SK-MEL-5 (cell line): ENCODE measurements at regions not wholly inside any gene's neighbourhood (a gene's known extent, or its start where the extent isn't known, plus 50 kb on each side); places are given as distances from the start of the nearest gene placed in this dataset.
"Not testable (repeated sequence)": the region's sequence is repeated elsewhere in the genome, so short reads cannot be mapped to it uniquely, and the experiment has no call there.

Source experiments
- DNase-seq: peaks from one replicate; pipeline ENCODE4 v3.0.0-alpha.2; 2016; ENCODE audit warnings: low read depth, low spot score
- in situ Hi-C: cut with HindIII; loops from 2 replicates; pipeline ENCODE4 v1.10.0; 2016; ENCODE audit warnings: low sequenced_read_pairs, high pct_unique_total_duplicates, low pct_unique_long_range_greater_than_20kb

DNA sequence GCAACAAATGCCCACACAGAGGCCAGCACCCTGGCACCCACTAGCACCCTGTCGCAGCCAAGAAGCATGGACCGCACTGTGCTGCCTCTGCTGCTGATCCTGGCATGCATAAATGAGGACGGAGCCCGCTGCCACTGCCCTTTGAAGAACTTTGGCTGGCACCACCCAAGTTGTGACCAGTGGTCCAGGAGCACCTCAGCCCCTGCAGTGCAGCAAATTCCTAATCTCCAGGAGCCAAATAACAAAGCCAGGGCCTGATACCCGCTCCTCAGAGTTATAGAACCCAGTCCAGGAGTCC is 807.2 kb downstream of the GLUD2 start:
- no peak for DNase-seq
- in situ Hi-C loops: no loop called here

GRCh38 chrX:121858867-121859647 is 811.6 kb downstream of the GLUD2 start:
- DNase-seq: no peak
- in situ Hi-C loops: no loop called here

DNA sequence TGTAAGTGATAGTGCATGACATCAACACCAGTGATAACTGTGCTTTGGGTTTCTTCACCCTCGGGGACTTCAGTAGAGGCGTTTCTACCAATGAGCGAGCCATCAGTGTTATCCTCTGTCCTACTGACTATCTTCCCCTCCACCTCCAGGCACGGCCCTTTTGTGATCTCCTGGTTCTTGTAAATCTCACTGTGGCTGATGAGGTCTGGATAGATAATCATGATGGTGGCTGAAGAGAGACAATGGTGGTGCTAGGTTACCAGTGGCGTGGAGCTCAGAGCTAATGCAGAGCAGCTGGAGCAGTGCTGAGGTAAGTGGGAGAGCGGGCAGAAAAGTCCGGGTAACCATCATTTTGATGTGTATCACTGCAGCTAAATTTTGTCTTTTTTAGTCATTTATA is 816.6 kb downstream of the GLUD2 start:
- in situ Hi-C loops: no loop called here
- DNase-seq: no peak

DNA sequence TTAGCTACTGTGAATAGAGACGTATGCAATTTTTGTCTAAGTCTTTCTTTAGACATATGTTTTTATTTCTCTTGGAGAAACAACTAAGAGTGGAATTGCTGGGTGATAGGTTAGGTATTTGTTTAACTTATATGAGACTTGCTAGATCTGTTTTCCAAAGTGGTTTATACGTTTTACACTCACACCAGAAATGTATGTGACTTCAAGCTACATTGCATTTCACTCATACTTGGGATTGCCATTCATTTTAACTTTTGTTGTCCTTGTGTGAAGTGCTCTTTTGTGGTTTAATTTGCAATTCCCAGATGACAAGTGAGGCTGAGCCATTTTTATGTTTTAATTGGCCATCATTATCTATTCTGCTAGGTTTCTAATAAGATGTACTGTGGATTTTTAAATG is 817.2 kb downstream of the GLUD2 start:
- in situ Hi-C loops: no loop called here
- no peak for DNase-seq

GRCh38 chrX:121869876-121870477 is 822.6 kb downstream of the GLUD2 start:
- in situ Hi-C loops: no loop called here
- no peak for DNase-seq

- in situ Hi-C loops: no loop called here
- no peak for DNase-seq
Observed at GRCh38 chrX:121871122-121871521, 823.7 kb downstream of the GLUD2 start.

GRCh38 chrX:121876305-121876704 is 828.9 kb downstream of the GLUD2 start:
- DNase-seq: no peak
- in situ Hi-C loops: no loop called here

DNA sequence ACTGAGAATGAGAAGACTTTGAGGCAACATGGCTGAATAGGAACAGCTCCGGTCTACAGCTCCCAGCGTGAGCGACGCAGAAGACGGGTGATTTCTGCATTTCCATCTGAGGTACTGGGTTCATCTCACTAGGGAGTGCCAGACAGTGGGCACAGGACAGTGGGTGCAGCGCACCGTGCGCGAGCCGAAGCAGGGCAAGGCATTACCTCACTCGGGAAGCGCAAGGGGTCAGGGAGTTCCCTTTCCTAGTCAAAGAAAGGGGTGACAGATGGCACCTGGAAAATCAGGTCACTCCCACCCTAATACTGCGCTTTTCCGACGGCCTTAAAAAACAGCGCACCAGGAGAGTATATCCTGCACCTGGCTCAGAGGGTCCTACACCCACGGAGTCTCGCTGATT is 829.9 kb downstream of the GLUD2 start:
- DNase-seq, in situ Hi-C loops: not testable (repeated sequence)

- in situ Hi-C loops: no loop called here
Observed at GRCh38 chrX:121886557-121886956, 839.1 kb downstream of the GLUD2 start.

GRCh38 chrX:121894756-121895155 is 847.3 kb downstream of the GLUD2 start:
- no peak for DNase-seq
- in situ Hi-C loops: no loop called here

More at GRCh38 chrX:121886557-121886956, 839.1 kb downstream of the GLUD2 start:
- DNase-seq: no peak

- in situ Hi-C loops: no loop called here
- no peak for DNase-seq
Observed at GRCh38 chrX:121902463-121902862, 855.1 kb downstream of the GLUD2 start.

GRCh38 chrX:121903961-121904360 is 856.6 kb downstream of the GLUD2 start:
- in situ Hi-C loops: no loop called here
- DNase-seq: no peak

DNA sequence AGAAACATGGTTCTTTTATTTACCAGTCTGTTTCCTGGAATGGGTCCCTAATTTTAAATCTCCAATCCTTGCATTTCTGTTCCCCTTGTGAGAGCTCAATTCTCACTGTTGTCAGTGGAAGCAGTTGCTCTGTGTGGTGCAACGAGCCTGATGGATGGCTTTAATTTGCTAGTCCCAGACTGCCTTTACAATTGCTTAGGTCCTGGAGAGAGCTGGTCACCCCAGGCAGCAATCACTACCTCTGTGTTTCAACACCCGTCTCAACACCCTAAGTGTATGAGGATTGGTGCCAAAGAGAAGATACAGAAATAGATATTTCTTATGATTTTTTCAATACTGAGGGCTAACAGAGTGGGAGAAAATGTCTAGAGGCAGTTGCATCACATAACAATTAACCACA is 873.8 kb downstream of the GLUD2 start:
- in situ Hi-C loops: no loop called here
- DNase-seq: no peak

DNA sequence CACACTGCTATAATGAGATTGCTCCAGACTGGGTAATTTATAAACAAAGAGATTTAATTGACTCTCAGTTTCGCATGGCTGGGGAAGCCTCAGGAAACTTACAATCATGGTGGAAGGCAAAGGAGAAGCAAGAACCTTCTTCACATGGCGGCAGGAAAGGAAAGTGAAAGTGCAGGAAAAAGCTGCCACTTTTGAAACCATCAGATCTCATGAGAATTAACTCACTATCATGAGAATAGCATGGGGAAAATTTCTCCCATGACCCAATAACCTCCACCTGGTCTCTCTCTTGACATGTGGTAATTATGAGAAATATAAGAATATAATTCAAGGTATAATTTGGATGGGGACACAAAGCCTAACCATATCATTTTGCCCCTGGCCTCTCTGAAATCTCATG is 884.2 kb downstream of the GLUD2 start:
- no peak for DNase-seq
- in situ Hi-C loops: no loop called here

DNA sequence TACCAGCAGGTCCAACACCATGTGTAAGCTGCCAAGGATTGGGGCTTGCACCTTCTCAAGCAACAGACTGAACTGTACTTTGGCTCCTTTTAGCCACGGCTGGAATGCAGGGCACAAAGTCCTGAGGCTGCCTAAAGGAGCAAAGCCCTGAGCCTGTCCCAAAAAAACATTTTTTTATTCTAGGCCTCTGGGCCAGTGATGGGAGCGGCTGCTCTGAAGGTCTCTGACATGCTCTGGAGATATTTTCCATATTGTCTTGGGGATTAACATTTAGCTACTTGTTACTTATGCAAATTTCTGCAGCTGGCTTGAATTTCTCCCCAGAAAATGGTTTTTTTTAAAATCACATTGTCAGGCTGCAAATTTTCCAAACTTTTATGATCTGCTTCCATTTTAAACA is 885.3 kb downstream of the GLUD2 start:
- DNase-seq: no peak
- in situ Hi-C loops: no loop called here

DNA sequence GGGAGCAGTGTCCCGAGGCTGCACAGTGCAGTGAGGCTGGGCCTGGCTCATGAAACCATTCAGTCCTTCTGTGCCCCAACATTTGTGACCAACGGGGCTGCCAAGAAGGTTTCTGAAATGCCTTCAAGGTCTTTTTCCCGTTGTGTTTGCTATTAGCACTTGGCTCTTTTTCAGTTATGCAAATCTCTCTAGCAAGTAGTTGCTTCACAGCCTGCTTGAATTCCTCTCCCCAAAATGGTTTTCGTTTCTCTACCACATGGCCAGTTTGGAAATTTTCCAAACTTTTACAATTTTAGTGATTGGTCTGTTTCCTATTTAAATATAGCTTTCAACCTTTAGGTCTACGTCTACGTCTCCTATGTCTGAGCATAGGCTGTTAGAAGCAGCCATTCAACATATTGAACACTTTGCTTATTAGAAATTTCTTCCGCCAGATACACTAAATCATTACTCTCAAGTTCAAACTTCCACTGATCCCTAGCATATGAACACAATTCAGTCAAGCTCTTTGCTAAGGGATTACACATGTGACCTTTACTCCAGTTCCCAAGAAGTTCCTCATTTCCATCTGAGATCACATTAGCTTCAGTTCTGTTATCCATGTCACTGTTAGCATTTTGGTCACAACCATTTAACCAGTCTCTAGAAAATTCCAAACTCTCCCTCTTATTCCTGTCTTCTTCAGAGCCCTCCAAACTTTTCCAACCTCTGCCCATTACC is 901.8 kb downstream of the GLUD2 start:
- in situ Hi-C loops: no loop called here
- no peak for DNase-seq

DNA sequence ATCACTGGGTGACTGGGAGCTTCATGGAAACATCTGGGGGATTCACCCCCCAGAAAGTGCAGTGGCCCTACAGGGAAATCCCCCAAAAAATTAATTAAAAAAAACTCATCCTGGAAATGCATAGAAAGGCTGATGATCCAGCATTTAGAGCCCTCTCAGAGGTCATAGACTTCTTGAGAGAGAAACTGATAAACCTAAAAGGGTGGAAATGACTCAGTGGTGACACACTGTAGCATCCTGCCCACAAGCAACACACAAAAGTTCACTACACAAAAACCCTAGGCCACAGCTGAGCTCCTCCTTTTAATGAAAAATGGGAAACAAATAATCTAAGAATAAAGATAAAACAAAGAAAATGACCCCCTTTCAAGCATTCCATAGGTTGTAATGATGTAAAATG is 911.5 kb downstream of the GLUD2 start:
- in situ Hi-C loops: no loop called here
- no peak for DNase-seq

- in situ Hi-C loops: no loop called here
- DNase-seq: no peak
Observed at GRCh38 chrX:121975671-121976070, 928.3 kb downstream of the GLUD2 start.

DNA sequence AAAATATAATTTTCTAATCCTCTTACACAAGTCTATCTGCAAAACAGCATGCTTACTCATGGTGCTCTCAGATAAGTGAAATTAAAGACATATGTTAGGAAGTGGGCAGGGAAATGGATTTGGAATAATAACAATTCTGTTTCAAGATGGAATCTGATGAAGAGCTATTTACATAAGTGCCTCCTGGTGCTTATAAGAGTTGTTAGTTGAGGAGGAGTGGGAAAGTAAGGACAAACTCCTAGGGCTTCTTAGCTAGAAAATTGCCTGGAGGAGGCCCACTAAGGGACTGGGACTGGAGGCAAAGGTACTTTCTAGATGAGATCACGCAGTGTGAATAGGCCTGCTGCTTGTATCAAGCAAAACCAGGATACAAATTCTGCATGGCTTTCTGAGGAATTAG is 939.8 kb downstream of the GLUD2 start:
- no peak for DNase-seq
- in situ Hi-C loops: no loop called here
